HG02759 (cell line): ENCODE measurements at regions not wholly inside any gene's neighbourhood (a gene's known extent, or its start where the extent isn't known, plus 50 kb on each side); places are given as distances from the start of the nearest gene placed in this dataset.
A peak's percentile ranks its signal among the peaks of the same experiment; 100 is the strongest.

Source experiments
- ATAC-seq: cut with Tn5 transposase; IDR thresholded peaks from one replicate; pipeline ENCODE4 v1.9.1; 2021; ENCODE audit warnings: mild to moderate bottlenecking, moderate library complexity; ENCODE audit not compliant: unreplicated experiment

DNA sequence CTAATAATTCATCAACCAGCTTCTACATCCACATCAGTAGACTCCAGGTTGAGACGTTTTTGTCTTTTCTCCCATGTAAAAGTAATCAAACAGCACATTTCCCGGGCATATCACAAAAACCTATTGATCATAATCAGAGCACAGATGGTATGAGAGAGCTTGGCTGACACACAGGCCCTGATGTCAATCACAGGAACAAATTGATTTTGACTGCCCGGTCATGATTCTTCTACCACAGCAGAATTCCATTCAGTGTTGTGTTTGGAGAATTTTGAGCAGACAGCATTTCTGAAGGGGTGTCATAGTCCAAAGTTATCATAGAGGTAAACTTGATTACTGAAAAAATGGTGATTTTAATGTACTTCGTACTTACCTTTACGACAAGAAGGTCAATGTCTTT is 351.1 kb downstream of the ZSWIM6 start:
- no peak for ATAC-seq

DNA sequence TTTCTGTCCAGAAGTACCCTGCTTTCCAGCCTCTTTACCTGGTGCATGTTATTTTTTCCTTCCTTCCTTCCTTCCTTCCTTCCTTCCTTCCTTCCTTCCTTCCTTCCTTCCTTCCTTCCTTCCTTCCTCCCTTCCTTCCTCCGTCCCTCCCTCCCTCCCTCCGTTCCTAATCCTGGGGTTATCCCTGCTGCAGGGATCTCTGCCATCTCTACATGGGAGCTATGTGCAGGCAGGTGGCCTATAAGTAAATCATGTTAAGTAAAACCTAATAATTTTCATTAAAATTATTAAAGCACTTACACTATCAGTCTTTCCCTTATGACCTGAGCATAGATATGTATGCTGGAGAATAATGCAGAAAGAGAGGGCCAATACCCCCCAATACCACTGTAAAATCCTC is 351.9 kb downstream of the ZSWIM6 start:
- ATAC-seq, result no peak

DNA sequence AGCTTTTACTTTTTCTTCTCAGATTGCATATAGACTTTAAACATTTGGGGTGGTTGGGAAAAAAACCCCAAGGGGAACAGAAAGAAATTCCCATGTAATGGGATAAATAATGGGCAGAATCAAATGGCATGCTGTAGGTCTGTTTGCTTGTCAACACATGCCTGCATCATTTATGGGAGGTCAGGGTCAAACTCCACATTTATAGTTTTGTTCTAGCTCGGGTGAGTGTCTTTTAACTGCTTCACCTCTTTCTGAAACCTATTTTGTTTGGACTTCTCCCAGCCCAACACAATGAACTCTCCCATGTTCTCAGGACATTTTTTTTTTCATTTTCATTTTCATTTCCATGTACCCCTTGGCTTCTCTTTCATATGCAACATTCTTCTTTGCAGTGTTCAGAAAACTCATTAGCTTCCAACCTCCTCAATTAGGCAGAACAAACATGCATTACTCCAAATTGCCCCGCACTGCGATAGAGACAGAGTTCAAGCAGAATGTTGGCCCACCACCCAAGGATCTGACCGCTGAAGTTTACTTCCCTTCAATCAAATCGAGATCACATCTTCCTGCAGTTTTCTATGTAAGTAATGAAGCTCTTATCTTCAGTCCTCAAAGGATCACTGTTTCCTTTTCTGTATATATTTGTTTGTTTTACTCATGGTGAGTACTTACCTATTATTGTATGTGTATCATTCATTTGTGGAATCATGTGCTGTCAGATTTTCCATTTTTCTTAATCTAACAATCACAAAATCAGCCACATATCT is 354.6 kb downstream of the ZSWIM6 start:
- no peak for ATAC-seq

DNA sequence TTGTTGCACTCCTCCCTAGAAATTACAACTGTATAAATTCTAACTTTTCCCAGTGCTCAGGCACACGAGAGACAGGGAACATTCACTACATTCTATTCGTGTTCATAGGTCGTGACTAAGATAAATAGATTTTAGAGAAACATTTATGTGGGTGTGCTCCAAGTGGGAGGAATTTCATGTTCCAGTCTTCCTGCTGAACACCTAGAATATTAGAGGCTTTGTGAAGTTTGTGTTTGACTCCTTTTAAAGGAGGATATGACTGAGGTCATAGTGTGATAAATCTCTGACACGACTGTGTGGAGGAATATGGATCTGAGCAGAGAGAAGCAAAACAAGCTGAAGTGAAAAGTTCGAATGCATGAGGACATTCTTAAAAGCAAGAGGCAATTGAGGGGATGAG is 355.3 kb downstream of the ZSWIM6 start:
- ATAC-seq, result no peak

DNA sequence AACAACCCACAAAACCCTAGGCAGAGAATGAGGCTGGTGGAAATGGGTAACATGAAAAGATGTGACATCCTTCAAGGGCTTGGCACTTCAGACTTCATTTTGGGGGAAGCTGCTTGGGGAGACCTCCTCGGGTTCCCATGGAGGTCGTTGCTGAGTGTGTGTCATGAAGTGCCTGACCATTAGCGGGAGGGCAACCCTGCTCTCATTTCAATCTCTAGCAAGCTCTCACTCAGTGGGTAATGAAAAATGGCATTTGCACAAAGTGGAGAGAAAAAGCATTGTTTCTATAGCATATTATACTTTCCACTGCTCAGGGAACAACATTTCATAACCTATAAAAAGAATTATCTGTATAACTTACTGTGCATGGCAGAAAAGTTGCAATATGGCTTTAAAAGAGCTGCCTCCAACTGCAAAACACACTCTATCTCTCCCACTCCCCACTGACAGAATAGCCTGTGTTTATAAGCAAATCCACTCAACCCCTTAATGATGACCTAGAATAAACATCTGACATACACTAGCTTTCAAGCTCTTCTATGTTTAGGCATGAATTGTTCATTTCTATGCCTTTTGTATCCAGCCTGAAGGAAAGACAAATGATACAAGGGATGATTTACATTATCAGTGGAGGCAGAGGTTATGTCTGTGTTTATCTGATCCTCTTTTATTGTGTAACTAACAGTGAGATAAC is 357.2 kb downstream of the ZSWIM6 start:
- ATAC-seq, result no peak

DNA sequence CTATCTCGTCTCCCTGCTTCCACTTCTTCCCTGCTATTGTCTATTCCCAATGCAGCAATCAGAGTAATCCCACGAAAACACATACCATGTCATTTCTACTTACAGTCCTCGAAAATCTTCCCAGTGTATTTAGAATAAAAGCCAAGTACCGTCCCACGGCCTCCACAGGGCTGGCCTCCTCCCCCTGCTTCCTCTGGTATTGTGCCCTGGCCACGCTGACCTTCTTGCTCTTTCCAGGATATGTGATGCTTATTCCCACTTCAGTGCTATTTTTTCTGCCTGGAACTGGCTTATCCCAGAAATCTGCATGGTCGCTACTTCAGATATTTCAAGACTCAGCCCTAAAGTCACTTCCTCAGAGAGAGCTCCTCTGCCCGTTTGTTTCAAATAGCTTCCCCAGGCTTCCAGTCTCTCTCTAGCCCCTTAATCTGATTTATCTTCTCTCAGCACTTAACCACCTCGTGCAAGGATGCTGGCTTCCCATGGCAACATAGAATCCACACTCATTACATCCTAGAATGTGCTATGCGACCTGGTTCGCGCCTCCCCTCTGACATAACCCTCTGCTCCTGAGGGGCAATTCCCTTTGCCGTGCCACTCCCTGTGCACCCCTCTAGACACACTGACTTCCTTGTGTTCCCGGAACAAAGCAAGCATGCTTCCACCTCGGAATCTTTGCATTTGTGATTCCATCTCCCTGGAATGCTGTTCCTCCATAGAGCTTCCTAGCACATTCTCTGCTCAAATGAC is 365.9 kb downstream of the ZSWIM6 start:
- no peak for ATAC-seq

DNA sequence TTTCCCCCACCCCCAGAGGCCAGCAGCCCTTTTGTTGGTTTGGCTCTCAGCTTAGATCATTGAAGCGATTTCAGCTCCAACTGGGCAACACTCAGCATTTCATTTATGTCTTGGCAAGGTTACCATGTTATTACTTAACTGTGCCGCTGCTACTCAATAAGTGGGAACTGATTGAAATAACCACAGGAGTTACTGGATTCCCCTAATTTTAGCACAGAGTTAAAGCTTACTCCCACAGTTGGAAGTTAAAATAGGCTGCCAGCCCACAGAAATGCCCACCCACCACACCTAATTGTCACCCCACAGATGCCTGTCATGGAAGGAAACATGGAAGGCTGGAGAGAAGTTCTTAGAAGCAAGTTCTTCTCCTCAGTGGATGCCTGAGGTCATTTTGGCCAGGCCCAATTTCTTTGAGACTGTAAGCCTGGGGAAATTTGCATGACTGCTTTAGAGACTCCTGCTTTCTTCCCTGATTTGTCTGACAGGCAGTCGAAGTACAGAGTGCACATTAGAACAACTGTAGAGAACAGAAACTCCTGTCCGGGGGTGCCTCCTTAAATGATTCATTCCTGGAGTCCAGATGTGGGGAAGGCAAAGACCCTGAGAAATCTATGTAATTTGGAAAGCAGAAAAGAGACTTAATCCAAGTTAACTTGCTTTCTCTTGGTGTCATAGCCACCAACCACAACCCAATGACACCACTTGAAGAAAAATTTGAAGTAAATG is 370.0 kb downstream of the ZSWIM6 start:
- peak; percentile 79 for ATAC-seq

DNA sequence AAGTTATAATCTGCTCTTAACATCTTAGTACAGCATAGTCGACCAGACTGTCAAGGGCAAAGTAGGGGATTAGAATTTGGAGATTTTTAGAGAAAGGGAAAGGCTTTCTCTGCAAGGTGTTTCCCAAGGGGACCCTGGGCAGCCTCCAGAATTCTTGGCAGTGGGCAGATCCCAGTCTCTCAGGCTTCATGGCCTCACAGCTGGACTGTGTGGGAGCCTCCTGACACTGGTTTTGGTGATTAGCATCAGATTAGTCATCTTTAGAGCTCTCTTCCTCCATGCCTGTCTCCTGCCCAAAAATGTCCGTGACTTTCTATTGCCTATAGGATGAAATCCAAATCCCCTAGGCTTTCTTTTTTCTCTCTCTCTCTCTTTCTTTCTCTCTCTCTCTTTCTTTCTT is 370.7 kb downstream of the ZSWIM6 start:
- ATAC-seq, result peak; percentile 18

DNA sequence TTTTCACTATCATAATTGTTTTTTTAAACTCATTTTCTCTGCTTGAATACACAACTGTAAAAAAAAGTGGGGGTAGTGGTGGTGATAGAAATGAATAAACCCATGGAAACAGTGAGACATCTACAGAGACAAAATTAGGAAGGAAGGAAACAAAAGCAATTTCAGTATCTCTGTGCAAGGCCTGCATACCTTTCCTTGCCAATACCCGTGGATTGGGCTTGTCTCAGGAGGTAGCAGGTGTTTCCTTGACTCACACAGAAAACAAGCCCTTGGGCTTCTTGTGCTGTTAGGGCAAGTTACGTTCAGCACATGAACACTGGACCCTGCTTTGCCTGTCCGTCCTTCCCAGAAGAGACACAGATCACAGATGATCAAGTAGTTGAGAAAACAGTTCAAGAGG is 372.2 kb downstream of the ZSWIM6 start:
- ATAC-seq, result peak; percentile 41

DNA sequence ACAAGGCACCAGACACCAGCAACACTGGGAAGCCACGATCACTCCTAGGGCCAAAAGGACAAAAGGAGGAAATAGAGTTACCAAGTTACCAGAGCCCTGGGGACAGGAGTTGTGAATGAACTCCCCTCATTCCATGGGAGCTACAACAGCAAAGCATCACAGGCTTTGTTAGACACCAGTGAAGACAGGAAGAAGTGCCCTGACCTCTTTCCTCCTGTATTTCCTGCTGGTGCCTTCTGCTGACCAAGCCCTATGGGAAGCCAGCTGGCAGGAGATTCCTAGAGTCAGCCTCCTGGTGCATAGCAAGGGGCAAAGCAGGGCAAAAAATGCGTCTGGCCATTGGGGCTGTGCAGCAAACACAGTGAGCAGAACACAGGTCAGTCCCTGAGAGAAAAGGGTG is 374.7 kb downstream of the ZSWIM6 start:
- ATAC-seq, result no peak

DNA sequence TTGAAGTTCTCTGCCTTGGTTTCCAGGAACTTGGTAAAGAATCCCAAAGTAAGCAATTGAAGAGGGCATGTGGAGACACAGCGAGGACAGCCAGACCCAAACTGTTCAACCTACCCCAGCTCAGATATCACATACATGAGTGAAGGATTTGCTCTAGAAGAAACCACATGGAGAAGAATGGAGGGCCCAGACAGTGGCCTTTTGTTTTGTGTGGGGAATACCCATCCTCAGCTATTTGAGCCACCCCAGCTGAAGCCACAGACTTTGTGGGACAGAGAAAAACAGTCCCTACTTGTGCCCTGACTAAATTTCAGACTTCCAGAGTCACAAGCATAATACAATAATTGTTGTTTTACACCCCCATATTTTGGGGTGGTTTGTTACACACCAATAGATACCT is 387.1 kb downstream of the ZSWIM6 start:
- peak; percentile 71 for ATAC-seq

DNA sequence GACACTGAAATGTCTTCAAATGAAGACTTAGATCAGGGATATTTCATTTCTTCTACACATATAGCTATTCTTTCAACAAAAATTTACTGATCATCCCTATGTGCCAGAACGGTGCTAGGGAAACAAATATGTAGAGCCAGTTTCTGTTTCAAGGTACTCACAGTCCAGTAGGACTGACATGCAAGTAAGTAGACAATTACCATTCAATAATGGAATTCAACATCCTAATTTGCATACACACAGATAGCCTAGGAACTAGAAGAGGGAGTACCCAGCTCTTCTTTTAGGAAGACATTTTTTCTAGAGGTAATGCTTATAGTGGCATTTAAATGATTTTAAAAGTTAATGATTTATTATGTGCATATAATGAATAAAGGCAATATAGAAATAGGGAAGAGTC is 388.8 kb downstream of the ZSWIM6 start:
- ATAC-seq, result no peak

DNA sequence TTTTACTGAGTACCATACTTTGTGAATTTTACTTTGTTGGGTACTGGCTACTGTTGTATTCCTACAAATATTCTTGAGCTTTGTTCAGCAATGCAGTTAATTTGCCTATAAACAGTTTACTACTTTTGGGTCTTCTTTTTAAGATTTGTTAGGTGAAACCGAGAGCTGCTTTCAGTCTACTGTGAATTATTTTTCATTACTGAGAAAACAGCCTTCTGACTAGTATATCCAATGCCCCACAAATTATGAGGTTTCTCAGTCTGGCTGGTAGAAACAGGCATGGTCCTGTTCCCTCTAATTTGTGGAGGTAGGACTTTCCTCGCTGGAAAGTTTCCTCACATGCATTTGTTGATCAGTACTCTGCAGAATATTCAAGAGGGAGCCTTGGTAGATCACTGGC is 392.0 kb downstream of the ZSWIM6 start:
- ATAC-seq, result no peak

DNA sequence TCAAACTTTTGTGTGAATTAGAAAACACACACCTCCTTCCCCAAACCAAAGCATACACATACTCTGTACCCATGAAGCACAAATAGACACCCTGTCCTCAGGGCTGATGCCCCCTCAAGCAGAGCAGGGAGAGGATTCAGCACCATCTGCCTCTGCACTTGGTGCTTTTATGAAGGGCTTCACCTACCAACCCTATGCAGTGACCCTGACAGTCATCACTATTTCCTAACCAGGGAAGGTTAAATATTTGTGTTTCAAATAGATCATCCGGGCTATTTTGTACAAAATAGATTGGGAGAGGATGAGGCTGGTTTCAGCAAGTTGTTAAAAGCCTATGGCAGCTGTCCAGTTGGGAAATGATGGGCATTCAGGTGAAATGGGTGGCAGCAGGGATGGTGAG is 396.2 kb downstream of the ZSWIM6 start:
- ATAC-seq, result no peak

DNA sequence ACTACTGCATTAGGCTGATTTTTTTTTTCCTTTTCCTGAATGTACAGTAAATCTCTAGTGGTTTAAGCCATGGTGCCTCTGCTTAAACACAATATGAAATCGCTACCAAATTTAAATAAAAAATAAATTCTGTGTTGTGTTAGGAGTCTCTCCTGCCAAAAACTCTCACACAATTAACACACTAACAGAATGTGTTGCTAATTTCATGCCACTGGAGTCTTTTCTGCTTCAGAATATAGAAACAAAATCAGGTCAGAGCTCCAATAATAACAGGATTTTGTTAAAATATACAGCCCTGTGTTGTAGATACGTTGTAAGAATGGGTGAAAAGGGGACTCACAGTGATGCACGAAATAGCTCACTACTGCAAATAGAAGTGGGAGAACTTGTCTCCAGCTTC is 398.8 kb downstream of the ZSWIM6 start:
- ATAC-seq, result no peak

DNA sequence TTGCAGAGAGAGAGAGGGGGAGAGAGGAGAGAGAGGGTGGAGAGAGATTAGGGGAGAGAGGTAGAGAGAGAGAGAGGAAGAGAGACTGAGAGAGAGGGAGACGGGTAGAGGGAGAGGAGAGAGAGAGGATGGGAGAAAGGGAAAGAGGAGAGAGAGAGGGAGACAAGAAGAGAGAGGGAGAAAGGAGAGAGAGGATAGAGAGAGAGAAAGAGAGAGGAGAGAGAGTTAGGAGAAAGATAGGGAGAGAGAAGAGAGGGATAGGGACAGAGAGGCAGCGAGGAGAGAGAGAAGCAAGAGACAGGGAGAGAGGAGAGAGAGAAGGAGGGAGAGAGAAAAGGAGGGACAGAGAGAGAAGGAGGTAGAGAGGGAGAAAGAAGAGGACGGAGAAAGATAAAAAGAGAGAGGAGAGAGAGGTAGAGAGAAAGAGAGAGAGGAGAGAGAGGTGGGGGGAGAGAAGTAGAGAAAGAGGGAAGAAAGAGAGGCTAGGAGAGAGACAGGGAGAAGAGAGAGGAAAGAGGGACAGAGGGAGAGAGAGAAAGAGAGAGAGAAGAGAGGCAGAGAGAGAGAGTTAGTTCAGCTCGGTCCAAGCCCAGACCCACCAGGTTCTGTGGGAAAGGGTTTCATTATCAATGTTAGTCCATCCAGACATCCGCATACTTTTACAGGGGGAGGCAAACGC is 399.3 kb downstream of the ZSWIM6 start:
- ATAC-seq, result no peak

DNA sequence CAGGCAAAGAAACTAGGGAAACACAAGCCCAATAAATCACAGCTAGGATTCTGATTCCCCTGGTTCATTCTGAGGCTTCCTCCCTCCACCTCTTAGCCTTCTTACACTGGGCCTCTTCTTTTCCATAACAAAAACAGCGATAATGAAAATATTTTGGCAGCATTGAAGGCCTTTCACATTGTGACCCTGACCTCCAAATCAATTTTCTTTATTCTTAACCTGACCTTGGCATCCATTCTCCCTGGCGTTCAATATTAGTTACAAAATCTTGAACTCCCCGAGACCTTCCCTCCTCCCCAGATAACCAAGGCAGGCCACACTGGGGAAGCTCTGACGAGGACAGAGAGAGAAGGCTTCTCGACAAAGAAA is 399.9 kb downstream of the ZSWIM6 start:
- ATAC-seq, result no peak

DNA sequence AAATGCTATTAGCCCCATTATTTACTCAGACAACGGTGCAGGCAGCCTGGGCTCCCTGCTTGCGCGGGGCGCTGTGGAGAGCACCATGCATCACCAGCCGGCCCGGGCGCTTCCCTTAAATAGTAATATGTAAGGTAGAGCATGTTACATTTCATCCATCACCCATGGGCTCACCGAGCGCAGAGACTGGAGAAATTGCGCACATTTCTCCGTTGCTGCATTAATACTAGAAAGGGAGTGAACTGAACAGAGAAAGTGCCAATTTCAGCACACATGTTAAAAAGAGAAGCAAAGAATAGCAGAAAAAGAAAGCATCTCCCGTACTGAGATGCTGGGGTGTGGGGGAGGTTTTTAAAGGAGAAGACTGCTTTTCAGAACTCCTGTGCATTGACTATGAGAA is 400.3 kb downstream of the ZSWIM6 start:
- ATAC-seq, result no peak

DNA sequence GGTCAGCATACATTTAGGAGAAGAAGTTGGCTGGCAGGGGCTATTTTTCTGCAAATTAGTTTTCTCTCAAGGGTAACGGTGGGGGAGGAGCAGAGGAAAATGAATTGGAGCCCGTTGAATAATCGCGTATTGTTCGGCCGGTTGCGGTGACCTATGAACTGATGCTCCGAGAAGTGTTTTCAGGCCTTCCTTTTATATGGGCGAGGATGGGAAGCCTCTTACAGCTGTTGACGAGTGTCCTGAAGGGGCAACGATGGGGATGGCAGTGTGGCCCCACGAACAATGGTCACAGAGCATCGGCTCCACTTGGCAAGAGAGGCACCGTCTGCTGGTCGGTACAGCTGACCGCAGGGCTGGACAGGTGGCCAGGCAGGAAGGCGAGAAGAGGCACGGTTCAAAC is 400.7 kb downstream of the ZSWIM6 start:
- ATAC-seq, result no peak

DNA sequence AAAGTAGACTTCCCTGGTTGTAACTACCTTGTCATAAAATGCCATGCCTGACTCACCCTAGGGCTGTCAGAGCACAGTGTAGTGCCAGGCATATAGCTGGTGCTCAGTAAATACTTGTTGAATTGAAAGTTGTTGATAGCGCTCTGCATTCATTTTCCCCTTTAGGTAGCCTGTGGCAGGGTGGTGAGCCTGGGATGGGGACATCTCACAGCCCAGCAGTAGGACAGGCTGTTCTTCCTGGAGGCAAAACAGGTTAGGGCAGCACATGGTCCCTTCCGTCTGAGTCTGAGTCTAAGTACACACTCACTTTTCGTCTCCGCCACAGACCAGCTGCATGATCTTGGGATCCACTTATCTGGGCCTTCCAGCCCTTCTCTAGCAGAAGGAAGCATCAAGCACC is 401.9 kb downstream of the ZSWIM6 start:
- ATAC-seq, result no peak

DNA sequence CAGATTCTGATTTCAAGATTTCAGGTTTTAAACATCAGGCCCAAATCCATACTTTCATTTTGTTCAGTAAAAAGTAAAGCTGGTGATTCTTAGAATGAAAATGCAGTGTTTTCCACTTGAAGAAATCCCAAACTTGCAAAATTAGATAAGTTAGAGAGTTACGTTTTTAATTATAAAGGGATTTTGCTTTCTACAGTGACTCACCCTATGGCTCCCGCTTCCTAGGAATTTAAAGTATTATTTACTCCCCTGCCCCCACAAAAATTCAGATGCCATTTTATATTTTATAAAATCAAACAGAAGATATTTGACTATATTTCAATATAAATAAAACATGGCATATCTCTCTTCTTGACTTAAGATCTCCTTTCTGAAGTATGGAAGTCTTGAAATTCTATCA is 402.9 kb downstream of the ZSWIM6 start:
- ATAC-seq, result no peak
